CD4-positive, alpha-beta T cell treated with Interleukin-1 beta for 1 hour (primary cell): ENCODE measurements at regions not wholly inside any gene's neighbourhood (a gene's known extent, or its start where the extent isn't known, plus 50 kb on each side); places are given as distances from the start of the nearest gene placed in this dataset.
"Not testable (repeated sequence)": the region's sequence is repeated elsewhere in the genome, so short reads cannot be mapped to it uniquely, and the experiment has no call there.

Experiments used
- DNase-seq, 2 donors: peaks; one replicate each; pipeline ENCODE4 v3.0.0-alpha.2; 2020 to 2022

GRCh38 chr4:59630922-59631321, 1569.2 kb upstream of the ADGRL3 start:
- DNase-seq = no peak

- DNase-seq = no peak
Measured at GRCh38 chr4:59637596-59637995, 1562.5 kb upstream of the ADGRL3 start.

DNA sequence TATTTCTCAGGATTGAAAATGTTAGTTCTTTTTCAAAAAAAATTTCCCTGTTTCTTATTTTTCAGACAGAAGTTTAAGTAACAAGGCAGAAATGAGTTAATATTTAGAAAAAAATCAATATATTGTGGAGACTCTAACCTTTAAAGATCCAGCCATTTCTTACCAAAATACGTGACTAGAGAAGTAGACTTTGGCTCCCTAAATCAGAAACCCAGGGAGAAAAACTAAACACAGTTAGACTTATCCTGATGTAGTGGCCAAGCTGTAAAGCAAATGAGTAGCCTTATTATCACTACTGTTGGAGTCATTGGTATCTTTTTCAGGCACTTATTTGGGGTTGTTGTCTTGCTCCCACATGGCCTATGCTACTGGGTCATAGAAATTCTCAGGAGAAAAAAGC, 1556.4 kb upstream of the ADGRL3 start:
- no peak for DNase-seq

DNA sequence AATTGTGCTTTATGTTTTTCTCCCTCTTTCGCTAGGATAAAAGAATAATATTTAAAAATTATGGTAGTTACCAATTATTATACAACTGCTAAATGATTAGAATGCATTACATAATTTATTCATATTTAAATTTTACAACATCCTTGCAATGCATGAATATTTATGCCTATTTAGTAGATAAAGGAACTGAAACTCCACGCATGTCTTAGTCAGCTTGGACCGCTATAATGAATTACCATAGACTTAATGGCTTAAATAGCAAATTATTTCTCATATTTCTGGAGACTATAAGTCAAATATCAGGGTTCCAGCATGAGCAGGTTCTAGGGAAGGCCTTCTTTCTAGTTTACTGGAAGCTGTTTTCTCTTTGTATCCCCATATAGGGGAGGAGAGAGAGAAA, 1555.4 kb upstream of the ADGRL3 start:
- no peak for DNase-seq

- no peak for DNase-seq
Measured at GRCh38 chr4:59646082-59646481, 1554.0 kb upstream of the ADGRL3 start.

DNA sequence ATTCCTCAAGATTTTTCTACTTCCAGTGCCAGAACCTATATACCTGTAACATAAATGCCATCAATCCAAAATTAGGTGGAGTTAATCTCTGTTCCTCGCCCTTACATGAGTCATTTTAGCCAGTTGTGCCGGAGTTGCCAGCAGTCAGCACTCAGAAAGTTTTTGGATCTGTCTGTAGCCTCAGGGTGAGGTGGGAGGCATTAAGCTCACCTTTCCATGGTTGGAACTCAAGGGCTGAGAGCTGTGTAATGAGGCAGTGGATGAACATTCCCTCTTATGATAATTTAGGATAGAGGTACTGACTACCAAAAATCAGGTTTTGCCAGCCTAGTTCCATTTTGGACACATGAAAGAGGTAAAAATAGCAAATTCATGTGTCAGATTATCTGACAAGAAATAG, 1553.1 kb upstream of the ADGRL3 start:
- no peak for DNase-seq

DNA sequence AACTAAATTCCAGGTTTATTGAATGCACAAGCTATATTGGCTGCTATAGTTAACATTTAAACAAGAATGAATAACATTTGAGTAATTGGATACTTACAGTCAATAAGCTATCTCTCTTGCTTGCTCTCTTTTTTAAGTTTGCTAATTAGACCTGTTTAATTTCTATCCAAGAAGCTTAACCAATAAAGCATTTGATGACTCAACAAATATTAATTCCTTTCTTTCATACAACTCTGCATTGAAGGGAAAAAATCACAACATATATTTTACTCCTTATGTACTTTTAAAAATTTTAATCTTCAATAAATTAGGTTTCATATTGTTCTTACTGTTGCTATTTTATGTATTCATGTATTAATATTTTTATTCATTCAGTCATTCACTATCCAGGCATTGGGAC, 1552.6 kb upstream of the ADGRL3 start:
- DNase-seq = no peak

GRCh38 chr4:59650861-59651260, 1549.3 kb upstream of the ADGRL3 start:
- DNase-seq = no peak

DNA sequence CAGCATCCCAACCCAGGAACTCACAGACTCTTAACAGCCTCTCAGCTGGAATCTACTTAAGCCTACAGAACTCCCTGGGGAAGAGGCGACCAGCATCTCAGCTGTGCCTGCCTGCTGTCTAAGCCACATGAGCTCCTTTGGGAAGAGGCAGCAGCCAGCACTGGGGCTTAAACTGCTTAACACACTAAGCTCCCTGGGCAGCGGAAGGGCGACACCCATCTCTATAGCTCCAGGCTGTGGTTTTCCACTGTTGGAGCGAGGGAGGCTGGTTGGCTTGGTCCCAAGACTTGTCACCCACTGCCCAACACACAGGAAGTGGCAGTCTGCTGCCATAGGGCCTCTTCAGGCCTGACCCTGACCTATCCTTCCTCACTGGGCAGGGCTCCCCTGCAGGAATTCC, 1544.1 kb upstream of the ADGRL3 start:
- no peak for DNase-seq

- DNase-seq = no peak
Measured at GRCh38 chr4:59664771-59665170, 1535.4 kb upstream of the ADGRL3 start.

GRCh38 chr4:59666645-59667044, 1533.5 kb upstream of the ADGRL3 start:
- no peak for DNase-seq

- no peak for DNase-seq
Measured at GRCh38 chr4:59671037-59671436, 1529.1 kb upstream of the ADGRL3 start.

DNA sequence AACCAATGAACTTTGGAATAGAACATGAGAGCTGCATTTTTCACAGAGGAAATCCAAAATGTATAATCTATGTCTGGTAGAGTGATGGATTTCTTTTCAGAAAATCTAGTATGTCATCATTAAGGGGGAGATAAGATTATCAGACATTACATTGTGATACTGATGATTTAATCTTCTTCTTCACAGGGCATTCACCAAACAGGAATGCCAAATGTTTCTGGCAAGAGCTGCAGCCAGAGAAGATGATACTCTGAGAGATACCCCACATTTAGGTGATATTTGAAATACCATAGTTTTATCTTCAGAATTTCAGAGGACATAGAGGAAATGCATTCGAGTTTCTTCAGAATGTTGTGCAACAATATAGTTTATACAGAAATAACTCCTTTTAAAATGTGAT, 1523.7 kb upstream of the ADGRL3 start:
- DNase-seq = no peak

DNA sequence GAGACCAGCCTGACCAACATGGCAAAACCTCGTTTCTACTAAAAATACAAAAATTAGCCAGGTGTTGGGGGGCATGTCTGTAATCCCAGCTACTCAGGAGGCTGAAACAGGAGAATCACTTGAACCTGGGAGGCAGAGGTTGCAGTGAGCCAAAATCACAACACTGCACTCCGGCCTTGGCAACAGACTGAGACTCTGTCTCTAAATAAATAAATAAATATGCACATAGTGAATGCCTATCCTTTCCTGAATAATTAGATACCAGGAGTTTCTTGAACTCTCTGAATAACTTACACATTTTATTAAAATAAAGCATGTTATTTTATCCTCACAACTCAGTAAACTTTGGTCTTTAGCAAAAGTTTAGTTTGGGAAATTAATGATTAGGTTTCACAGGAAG, 1523.1 kb upstream of the ADGRL3 start:
- not testable (repeated sequence) for DNase-seq

GRCh38 chr4:59685626-59686025, 1514.5 kb upstream of the ADGRL3 start:
- DNase-seq = no peak

DNA sequence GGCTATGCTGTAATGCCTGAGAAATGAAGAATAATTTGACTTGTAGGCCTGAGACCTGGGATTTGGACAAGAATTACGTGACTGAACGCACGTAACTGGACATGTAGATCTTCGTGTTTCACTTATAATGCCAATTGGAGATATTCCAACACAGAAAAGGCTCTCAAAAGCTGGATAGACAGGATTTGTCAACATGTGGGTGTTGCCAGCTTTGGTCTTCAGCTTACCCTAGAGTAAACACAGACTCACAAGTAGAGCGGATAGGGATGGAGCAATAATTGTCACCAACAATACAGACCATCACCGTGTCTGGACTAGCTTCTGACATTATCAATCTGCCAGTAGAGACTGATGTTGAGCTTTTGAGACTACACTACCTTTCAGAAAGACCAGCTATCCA, 1511.0 kb upstream of the ADGRL3 start:
- no peak for DNase-seq

- DNase-seq = no peak
Measured at GRCh38 chr4:59695355-59696053, 1504.6 kb upstream of the ADGRL3 start.

GRCh38 chr4:59698041-59698440, 1502.1 kb upstream of the ADGRL3 start:
- no peak for DNase-seq

DNA sequence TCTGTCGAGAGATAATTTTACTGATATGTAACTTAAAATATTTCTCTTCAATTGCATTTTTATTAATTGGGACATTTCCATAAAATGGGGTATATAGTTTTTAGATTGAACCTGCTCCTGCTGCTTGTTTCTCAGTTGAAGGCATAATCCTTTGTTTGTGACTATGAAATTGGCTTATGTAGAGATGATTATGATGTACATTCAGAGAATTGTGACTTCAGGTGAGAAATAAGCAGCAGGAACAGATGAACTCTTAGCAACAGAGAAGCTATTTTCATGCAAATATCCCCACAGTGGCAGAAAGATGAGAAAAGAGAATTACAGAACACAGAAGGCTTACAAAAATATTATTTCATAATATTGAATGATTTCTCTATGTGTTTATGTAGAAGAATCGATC, 1499.5 kb upstream of the ADGRL3 start:
- DNase-seq = no peak

DNA sequence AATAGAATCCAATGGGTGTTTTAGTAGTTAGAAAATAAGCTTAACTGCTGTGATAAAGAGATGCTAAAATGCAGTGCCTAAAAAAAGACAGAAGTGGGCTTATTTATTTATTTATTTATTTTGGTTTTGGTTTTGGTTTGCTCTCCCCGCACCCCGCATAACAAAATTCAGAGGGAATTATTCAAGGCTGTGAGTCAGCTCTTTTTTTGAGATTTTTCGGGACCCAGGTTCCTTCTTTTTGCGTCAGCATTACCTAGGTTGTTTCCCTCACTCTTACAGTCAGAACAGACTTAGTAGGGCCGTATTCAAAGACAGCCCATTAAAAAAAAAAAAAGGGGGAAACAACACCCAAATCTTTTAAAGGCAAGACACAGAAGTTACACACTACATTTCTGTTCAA, 1495.5 kb upstream of the ADGRL3 start:
- DNase-seq = no peak

DNA sequence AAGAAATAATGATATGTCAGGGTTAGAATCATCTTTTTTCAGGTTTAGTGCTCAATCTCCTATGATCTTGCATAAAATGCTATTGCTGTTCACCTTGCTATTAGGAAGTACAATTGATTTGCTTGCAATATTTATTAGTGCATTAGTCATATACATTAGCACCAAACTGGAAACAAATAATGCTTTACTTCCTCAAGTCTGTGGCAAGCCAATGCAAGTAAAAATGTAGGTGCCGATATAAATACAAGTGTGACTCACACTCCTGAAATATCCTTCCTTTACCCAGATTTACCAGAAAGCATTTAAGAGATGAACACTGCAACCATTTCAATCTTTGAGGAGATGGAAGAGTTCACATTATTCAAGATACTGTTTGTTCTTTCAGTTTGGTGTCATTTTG, 1487.7 kb upstream of the ADGRL3 start:
- no peak for DNase-seq

GRCh38 chr4:59724286-59724685, 1475.8 kb upstream of the ADGRL3 start:
- not testable (repeated sequence) for DNase-seq

- DNase-seq = no peak
Measured at GRCh38 chr4:59727745-59728144, 1472.4 kb upstream of the ADGRL3 start.

DNA sequence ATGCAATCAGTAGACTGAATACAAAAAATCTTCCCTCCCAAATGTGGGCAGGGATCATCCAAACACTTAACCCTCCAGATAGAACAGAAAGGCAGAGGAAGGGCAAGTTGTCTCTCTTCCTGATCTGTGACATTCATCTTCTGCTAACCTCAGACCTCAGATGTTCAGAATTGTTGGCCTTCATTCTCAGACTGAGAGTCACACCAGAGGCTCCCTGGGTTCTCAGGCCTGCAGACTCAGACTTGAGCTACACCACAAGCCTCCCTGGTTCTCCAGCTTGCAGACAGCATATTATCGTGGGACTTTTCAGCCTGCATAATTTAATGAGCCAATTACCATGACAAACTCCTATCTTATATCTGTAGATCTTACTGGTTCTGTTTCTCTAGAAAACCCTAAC, 1471.6 kb upstream of the ADGRL3 start:
- DNase-seq = no peak

DNA sequence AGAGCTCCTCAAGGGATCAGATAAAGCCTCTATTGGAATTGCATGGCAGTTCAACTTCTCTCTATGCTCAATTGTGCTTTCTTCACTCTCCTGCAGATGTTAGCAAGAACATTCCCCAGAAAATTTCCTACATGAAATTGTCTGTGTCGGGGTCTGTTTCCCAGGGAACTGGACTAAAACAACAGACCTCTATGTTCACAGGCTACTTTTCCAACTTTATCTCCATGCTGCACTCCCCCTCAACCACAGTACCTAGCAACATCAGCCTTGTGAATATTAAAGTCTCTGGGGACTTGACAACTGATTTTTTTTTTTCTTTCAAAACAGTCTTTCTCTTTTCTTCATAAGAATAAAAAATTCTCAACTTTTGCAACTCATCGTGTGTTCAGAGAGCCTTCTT, 1470.8 kb upstream of the ADGRL3 start:
- DNase-seq = no peak

DNA sequence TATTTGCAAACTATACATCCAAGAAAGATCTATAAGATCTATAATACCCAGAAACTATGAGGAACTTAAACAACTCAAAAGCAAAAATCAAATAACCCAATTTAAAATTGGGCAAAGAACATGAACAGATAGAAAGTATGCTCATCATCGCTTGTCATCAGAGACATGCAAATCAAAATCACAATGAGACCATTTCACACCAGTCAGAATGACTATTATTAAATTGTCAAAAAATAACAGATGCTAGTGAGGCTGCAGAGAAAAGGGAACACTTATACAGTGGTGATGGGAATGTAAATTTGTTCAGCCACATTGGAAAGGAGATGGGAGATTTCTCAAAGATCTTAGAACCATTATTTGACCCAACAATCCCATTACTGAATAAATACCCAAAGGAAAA, 1451.7 kb upstream of the ADGRL3 start:
- DNase-seq = no peak
